Gastrocnemius medialis (tissue), 4 donors: ENCODE measurements at regions not wholly inside any gene's neighbourhood (a gene's known extent, or its start where the extent isn't known, plus 50 kb on each side); places are given as distances from the start of the nearest gene placed in this dataset.

ENCODE experiments used
- ATAC-seq, 2 donors: fragments of 150-250 bp; one replicate each; pipeline ENCODE4 v1.9.1; 2016
- DNase-seq, 2 donors: peaks; one replicate each; pipeline ENCODE4 v3.0.0-alpha.2; 2019
- H3K27ac ChIP-seq, 4 donors: fragments of 200-600 bp; sonication (generic); 1 replicate in 1 of 4; 2 replicates in 3 of 4; pipeline ENCODE4 v1.5.1; 2016 to 2018; ENCODE audit warnings: mild to moderate bottlenecking in 2 of 4, moderate library complexity in 1 of 4
- H3K27me3 ChIP-seq, 3 donors: fragments of 200-600 bp; sonication (generic) in 2 of 3; 1 replicate in 1 of 3; 2 replicates in 2 of 3; pipeline versions ENCODE4 v1.5.1 to v1.6.0; 2016 to 2019; ENCODE audit warnings: mild to moderate bottlenecking in 1 of 3, moderate library complexity in 1 of 3
- H3K36me3 ChIP-seq, 2 donors: fragments of 200-600 bp; sonication (generic) in 1 of 2; one replicate each; pipeline ENCODE4 v1.5.1; 2017 to 2018
- H3K4me1 ChIP-seq, 2 donors: fragments of 200-600 bp; sonication (generic) in 1 of 2; one replicate each; pipeline ENCODE4 v1.5.1; 2016 to 2017; ENCODE audit warnings: mild to moderate bottlenecking in 2 of 2
- H3K4me3 ChIP-seq, 4 donors: fragments of 200-600 bp; sonication (generic) in 3 of 4; 1 replicate in 1 of 4; 2 replicates in 3 of 4; pipeline ENCODE4 v1.5.1; 2016 to 2019; ENCODE audit warnings: mild to moderate bottlenecking in 2 of 4
- H3K9me3 ChIP-seq, 3 donors: fragments of 200-600 bp; sonication (generic) in 2 of 3; 1 replicate in 1 of 3; 2 replicates in 2 of 3; pipeline ENCODE4 v1.5.1; 2016 to 2019
- CTCF ChIP-seq, 5 experiments: fragments of 450-650 bp in 3 of 5; fragments of 200-600 bp in 2 of 5; sonication (generic) in 2 of 5; IDR thresholded peaks in 4 of 5; conservative IDR thresholded peaks in 1 of 5; 1 replicate in 4 of 5; 2 replicates in 1 of 5; pipeline ENCODE4 v1.5.1; 2016 to 2019; ENCODE audit warnings: antibody characterized with exemption in 5 of 5, mild to moderate bottlenecking in 3 of 5, moderate library complexity in 3 of 5
- POLR2A ChIP-seq, 2 donors: fragments of 450-650 bp; IDR thresholded peaks; one replicate each; pipeline ENCODE4 v1.6.1; 2017; ENCODE audit warnings: antibody characterized with exemption in 2 of 2, mild to moderate bottlenecking in 2 of 2, moderate library complexity in 2 of 2
- in situ Hi-C, 4 donors: fragments of 200-750 bp; cut with MboI; loops; one replicate each; pipeline versions ENCODE4 v1.15.0 to v1.8.0; 2017; ENCODE audit warnings: low sequenced_read_pairs in 4 of 4
- intact Hi-C: fragments of 100-400 bp; cut with DNase I; formaldehyde crosslinking; loops from one replicate; pipeline ENCODE4 v1.15.1; 2023; ENCODE audit warnings: low total_unique reads

DNA sequence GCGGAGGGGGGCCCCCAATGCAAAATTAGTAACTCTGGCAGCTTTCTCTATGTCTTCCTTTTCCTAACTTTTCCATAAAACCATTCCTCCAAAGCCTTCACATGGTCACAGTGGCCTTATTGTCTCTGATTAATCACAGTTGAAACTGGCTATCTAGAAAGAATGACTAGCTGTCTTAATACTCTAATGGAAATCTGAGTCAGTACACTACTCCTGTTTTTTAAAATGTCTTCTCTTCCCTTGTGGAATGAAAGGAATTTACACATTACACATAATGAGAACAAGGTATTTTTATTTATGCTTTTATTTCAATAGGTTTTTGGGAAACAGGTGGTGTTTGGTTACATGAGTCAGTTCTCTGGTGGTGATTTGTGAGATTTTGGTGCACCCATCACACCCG is 66.3 kb upstream of the PUDP start:
- no peaks in the 10 kb centered on the region for H3K9me3 ChIP-seq
- TF ChIP-seq CTCF (IDR thresholded peaks at IDR 0.05 in 4 of 5, conservative IDR thresholded peaks at IDR 0.05 in 1 of 5) (no peak), POLR2A (IDR thresholded peaks at IDR 0.05) (no peak)
- H3K27me3 ChIP-seq, result no peaks in the 10 kb centered on the region
- no peaks in the 10 kb centered on the region for H3K4me1 ChIP-seq
- ATAC-seq (no peak), DNase-seq (no peak)
- no peak overlapping the region for H3K27ac ChIP-seq
- no peak overlapping the region for H3K4me3 ChIP-seq
- in situ Hi-C loops, result no loop called here
- H3K36me3 ChIP-seq, result no peaks in the 10 kb centered on the region
- intact Hi-C loops, result no loop called here

GRCh38 chrX:7205037-7205577 is 57.2 kb upstream of the PUDP start:
- TF ChIP-seq CTCF (IDR thresholded peaks at IDR 0.05 in 4 of 5, conservative IDR thresholded peaks at IDR 0.05 in 1 of 5), result no peak
- TF ChIP-seq POLR2A (IDR thresholded peaks at IDR 0.05), result no peak
- no peaks in the 10 kb centered on the region for H3K4me1 ChIP-seq
- no peak overlapping the region for H3K27ac ChIP-seq
- in situ Hi-C loops (no loop called here), intact Hi-C loops (no loop called here)
- H3K36me3 ChIP-seq, result no peaks in the 10 kb centered on the region
- H3K4me3 ChIP-seq, result no peak overlapping the region
- DNase-seq (no peak), ATAC-seq (no peak)
- no peaks in the 10 kb centered on the region for H3K27me3 ChIP-seq
- H3K9me3 ChIP-seq, result no peaks in the 10 kb centered on the region

DNA sequence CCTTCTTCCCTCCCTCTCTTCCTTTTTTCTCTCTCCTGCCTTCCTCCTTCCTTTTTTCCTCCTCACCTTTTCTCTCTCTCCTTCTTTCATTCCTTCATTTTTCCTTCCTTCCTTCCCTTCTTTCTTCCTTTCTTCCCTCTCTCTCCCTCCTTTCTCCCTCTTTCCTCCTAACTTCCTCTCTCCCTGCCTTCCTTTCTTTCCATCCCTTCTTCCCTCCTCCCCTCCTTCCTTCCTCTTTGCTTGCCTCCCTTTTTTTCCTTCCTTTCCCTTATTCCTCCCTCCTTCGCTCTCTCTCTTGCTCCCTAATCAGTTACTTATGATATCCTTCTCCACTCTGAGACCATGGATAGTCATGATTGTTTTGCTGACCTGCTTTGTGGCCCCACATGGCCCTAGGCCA is 56.7 kb upstream of the PUDP start:
- intact Hi-C loops, result no loop called here

GRCh38 chrX:7202206-7202605 is 54.3 kb upstream of the PUDP start:
- TF ChIP-seq CTCF (IDR thresholded peaks at IDR 0.05 in 4 of 5, conservative IDR thresholded peaks at IDR 0.05 in 1 of 5) (no peak), POLR2A (IDR thresholded peaks at IDR 0.05) (no peak)
- Histone ChIP-seq H3K9me3 (no peaks in the 10 kb centered on the region), H3K27me3 (no peaks in the 10 kb centered on the region), H3K36me3 (no peaks in the 10 kb centered on the region), H3K27ac (no peak overlapping the region), H3K4me3 (no peak overlapping the region), H3K4me1 (no peaks in the 10 kb centered on the region)
- in situ Hi-C loops, result no loop called here
- intact Hi-C loops, result no loop called here
- ATAC-seq, result no peak
- no peak for DNase-seq

More for the DNA sequence above, 56.7 kb upstream of the PUDP start:
- Histone ChIP-seq H3K4me1 (no peaks in the 10 kb centered on the region), H3K9me3 (no peaks in the 10 kb centered on the region), H3K27me3 (no peaks in the 10 kb centered on the region), H3K27ac (no peak overlapping the region), H3K36me3 (no peaks in the 10 kb centered on the region), H3K4me3 (no peak overlapping the region)
- ATAC-seq, result no peak
- TF ChIP-seq CTCF (IDR thresholded peaks at IDR 0.05 in 4 of 5, conservative IDR thresholded peaks at IDR 0.05 in 1 of 5), result no peak
- TF ChIP-seq POLR2A (IDR thresholded peaks at IDR 0.05), result no peak
- no peak for DNase-seq
- in situ Hi-C loops, result no loop called here

DNA sequence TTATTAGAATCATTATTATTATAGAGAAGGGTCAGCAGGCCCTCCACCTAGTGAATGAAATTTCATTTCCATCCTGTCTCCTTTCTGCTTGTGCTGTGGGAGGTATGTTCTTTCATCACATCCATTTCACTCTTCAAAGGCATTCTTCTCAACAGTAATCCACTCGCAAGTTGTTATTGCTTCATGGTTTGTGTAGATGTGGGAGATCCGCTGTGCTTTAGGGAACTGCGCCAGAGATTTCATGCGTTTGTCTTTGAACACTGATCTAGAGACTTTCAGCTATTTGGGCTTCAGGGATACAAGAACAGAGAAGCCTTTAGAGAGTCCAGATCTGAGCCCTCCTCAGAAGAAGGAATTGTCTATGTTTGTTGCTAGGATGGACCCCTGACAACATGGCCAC is 53.5 kb upstream of the PUDP start:
- TF ChIP-seq CTCF (IDR thresholded peaks at IDR 0.05 in 4 of 5, conservative IDR thresholded peaks at IDR 0.05 in 1 of 5), result no peak
- no peak for TF ChIP-seq POLR2A (IDR thresholded peaks at IDR 0.05)

More for the DNA sequence above, 53.5 kb upstream of the PUDP start:
- H3K36me3 ChIP-seq, result no peaks in the 10 kb centered on the region
- no peaks in the 10 kb centered on the region for H3K9me3 ChIP-seq
- H3K4me3 ChIP-seq, result no peak overlapping the region
- H3K27ac ChIP-seq, result no peak overlapping the region
- H3K4me1 ChIP-seq, result no peaks in the 10 kb centered on the region
- H3K27me3 ChIP-seq, result no peaks in the 10 kb centered on the region
- ATAC-seq (no peak), DNase-seq (no peak)
- intact Hi-C loops, result no loop called here
- in situ Hi-C loops, result no loop called here
